ENCODE measurements at regions not wholly inside any gene's neighbourhood (a gene's known extent, or its start where the extent isn't known, plus 50 kb on each side); places are given as distances from the start of the nearest gene placed in this dataset.

DNA sequence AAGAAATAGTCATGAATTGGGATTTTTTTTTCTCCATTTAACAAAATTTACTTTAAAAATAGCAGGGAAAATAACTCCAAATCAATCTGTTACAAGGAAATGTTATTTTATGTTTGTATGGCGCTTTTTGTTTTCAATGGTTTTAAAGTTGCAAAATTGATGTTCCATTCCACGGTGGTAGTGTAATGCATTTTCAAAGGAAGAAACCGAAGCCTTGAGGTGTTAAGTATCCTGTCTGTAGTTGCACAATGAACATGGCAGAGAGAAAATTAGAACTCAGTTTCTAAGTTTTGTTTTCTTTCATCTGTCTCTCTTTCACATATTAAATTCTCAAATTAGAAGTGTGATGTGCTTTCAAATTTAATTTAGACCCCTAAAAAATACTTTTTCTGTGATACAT lies 841.8 kb downstream of the USP25 start (continued):
- TF ChIP-seq, protein P1, sequence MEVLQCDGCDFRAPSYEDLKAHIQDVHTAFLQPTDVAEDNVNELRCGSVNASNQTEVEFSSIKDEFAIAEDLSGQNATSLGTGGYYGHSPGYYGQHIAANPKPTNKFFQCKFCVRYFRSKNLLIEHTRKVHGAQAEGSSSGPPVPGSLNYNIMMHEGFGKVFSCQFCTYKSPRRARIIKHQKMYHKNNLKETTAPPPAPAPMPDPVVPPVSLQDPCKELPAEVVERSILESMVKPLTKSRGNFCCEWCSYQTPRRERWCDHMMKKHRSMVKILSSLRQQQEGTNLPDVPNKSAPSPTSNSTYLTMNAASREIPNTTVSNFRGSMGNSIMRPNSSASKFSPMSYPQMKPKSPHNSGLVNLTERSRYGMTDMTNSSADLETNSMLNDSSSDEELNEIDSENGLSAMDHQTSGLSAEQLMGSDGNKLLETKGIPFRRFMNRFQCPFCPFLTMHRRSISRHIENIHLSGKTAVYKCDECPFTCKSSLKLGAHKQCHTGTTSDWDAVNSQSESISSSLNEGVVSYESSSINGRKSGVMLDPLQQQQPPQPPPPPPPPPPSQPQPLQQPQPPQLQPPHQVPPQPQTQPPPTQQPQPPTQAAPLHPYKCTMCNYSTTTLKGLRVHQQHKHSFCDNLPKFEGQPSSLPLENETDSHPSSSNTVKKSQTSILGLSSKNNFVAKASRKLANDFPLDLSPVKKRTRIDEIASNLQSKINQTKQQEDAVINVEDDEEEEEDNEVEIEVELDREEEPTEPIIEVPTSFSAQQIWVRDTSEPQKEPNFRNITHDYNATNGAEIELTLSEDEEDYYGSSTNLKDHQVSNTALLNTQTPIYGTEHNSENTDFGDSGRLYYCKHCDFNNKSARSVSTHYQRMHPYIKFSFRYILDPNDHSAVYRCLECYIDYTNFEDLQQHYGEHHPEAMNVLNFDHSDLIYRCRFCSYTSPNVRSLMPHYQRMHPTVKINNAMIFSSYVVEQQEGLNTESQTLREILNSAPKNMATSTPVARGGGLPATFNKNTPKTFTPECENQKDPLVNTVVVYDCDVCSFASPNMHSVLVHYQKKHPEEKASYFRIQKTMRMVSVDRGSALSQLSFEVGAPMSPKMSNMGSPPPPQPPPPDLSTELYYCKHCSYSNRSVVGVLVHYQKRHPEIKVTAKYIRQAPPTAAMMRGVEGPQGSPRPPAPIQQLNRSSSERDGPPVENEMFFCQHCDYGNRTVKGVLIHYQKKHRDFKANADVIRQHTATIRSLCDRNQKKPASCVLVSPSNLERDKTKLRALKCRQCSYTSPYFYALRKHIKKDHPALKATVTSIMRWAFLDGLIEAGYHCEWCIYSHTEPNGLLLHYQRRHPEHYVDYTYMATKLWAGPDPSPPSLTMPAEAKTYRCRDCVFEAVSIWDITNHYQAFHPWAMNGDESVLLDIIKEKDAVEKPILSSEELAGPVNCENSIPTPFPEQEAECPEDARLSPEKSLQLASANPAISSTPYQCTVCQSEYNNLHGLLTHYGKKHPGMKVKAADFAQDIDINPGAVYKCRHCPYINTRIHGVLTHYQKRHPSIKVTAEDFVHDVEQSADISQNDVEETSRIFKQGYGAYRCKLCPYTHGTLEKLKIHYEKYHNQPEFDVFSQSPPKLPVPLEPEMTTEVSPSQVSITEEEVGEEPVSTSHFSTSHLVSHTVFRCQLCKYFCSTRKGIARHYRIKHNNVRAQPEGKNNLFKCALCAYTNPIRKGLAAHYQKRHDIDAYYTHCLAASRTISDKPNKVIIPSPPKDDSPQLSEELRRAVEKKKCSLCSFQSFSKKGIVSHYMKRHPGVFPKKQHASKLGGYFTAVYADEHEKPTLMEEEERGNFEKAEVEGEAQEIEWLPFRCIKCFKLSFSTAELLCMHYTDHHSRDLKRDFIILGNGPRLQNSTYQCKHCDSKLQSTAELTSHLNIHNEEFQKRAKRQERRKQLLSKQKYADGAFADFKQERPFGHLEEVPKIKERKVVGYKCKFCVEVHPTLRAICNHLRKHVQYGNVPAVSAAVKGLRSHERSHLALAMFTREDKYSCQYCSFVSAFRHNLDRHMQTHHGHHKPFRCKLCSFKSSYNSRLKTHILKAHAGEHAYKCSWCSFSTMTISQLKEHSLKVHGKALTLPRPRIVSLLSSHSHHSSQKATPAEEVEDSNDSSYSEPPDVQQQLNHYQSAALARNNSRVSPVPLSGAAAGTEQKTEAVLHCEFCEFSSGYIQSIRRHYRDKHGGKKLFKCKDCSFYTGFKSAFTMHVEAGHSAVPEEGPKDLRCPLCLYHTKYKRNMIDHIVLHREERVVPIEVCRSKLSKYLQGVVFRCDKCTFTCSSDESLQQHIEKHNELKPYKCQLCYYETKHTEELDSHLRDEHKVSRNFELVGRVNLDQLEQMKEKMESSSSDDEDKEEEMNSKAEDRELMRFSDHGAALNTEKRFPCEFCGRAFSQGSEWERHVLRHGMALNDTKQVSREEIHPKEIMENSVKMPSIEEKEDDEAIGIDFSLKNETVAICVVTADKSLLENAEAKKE (CRISPR knock-in tag; IDR thresholded peaks at IDR 0.05), result no peak

DNA sequence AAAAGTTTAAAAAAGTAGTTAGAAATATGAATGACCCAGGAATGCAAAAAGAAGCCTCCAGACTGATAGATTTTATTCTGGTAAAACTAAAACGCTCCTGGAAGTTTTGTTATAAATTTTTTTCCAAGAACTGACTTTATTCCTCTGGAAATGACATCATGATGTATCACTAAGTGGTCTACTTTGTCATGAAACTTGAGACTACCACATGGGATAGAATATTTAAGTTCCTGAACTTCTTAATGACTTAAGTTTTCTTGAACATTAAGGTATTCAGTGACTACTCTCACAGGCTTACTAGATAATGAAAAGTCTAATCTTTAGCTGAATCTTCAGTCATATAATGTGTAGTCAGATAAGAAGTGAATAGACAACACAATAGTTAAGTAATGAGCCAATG lies 842.2 kb downstream of the USP25 start:
- ATAC-seq, result no peak
- Histone ChIP-seq H3K4me1 (ENCODE audit: insufficient read depth) (0 out of 2 replicates have a peak, but pooled peaks cover 5% of the 10 kb centered on the region), H2AFZ (no peak overlapping the region), H3K27me3 (ENCODE audit: insufficient read depth) (no peaks in the 10 kb centered on the region), H3K79me2 (replicated peaks; ENCODE audit: insufficient read depth) (no peaks in the 10 kb centered on the region), H3K27ac (ENCODE audit: low read depth) (no peak overlapping the region), H3F3A (replicated peaks; ENCODE audit: low read depth) (no peaks in the 10 kb centered on the region), H3K36me3 (ENCODE audit: insufficient read depth) (no peaks in the 10 kb centered on the region), H3K4me2 (no peak overlapping the region), H3K4me3 (no peak overlapping the region), H3K9me2 (ENCODE audit: insufficient read depth) (no peaks in the 10 kb centered on the region), H4K20me1 (replicated peaks; ENCODE audit: insufficient read depth) (no peaks in the 10 kb centered on the region)
- H3K4me3 Mint-ChIP-seq, result no peak overlapping the region
- H3K27me3 Mint-ChIP-seq (ENCODE audit: insufficient read depth, low read depth, poor library complexity), result no peaks in the 10 kb centered on the region
- no peaks in the 10 kb centered on the region for H3K36me3 Mint-ChIP-seq (ENCODE audit: low read depth)
- DNase-seq (ENCODE audit: low spot score), result no peak
- no peaks in the 10 kb centered on the region for H3K9me3 Mint-ChIP-seq
- H3K4me1 Mint-ChIP-seq, result peaks cover 17% of the 10 kb centered on the region; the same call in 2 of the 3 replicates
- no peak overlapping the region for H3K27ac Mint-ChIP-seq
- TF ChIP-seq, protein P2, sequence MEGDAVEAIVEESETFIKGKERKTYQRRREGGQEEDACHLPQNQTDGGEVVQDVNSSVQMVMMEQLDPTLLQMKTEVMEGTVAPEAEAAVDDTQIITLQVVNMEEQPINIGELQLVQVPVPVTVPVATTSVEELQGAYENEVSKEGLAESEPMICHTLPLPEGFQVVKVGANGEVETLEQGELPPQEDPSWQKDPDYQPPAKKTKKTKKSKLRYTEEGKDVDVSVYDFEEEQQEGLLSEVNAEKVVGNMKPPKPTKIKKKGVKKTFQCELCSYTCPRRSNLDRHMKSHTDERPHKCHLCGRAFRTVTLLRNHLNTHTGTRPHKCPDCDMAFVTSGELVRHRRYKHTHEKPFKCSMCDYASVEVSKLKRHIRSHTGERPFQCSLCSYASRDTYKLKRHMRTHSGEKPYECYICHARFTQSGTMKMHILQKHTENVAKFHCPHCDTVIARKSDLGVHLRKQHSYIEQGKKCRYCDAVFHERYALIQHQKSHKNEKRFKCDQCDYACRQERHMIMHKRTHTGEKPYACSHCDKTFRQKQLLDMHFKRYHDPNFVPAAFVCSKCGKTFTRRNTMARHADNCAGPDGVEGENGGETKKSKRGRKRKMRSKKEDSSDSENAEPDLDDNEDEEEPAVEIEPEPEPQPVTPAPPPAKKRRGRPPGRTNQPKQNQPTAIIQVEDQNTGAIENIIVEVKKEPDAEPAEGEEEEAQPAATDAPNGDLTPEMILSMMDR (conservative IDR thresholded peaks at IDR 0.05; ENCODE audit: low read depth in 2 of 2), result no peak
- no peak for TF ChIP-seq EZH2 (IDR thresholded peaks at IDR 0.05; ENCODE audit: low read depth, unreplicated experiment)

Measured in GM23338 (cell line).